NCI-H748 (cell line): ENCODE measurements at regions not wholly inside any gene's neighbourhood (a gene's known extent, or its start where the extent isn't known, plus 50 kb on each side); places are given as distances from the start of the nearest gene placed in this dataset.
"Not testable (repeated sequence)": the region's sequence is repeated elsewhere in the genome, so short reads cannot be mapped to it uniquely, and the experiment has no call there.

Experiments
- DNase-seq: peaks from one replicate; lab custom pipeline; 2025; ENCODE audit not compliant: unreplicated experiment; lab: John Stamatoyannopoulos, UW

- no peak for DNase-seq
Measured at GRCh38 chr2:52500561-52500960, 1267.0 kb upstream of the CHAC2 start.

GRCh38 chr2:52498077-52498750, 1269.4 kb upstream of the CHAC2 start:
- no peak for DNase-seq

GRCh38 chr2:52495816-52496215, 1271.8 kb upstream of the CHAC2 start:
- DNase-seq = no peak

- no peak for DNase-seq
Measured at GRCh38 chr2:52477166-52477565, 1290.4 kb upstream of the CHAC2 start.

- DNase-seq = no peak
Measured at GRCh38 chr2:52475590-52475989, 1292.0 kb upstream of the CHAC2 start.

GRCh38 chr2:52474091-52474490, 1293.5 kb upstream of the CHAC2 start:
- DNase-seq = no peak

- peak; percentile 7 for DNase-seq
Measured at GRCh38 chr2:52473526-52473925, 1294.1 kb upstream of the CHAC2 start.

- not testable (repeated sequence) for DNase-seq
Measured at GRCh38 chr2:52470457-52470856, 1297.1 kb upstream of the CHAC2 start.

- DNase-seq = no peak
Measured at GRCh38 chr2:52467189-52467588, 1300.4 kb upstream of the CHAC2 start.

GRCh38 chr2:52465287-52465686, 1302.3 kb upstream of the CHAC2 start:
- DNase-seq = no peak

GRCh38 chr2:52463457-52463856, 1304.1 kb upstream of the CHAC2 start:
- no peak for DNase-seq

GRCh38 chr2:52456561-52457377, 1310.8 kb upstream of the CHAC2 start:
- no peak for DNase-seq

GRCh38 chr2:52454962-52455361, 1312.6 kb upstream of the CHAC2 start:
- DNase-seq = no peak

GRCh38 chr2:52452201-52452600, 1315.4 kb upstream of the CHAC2 start:
- no peak for DNase-seq

- no peak for DNase-seq
Measured at GRCh38 chr2:52445686-52446085, 1321.9 kb upstream of the CHAC2 start.

- no peak for DNase-seq
Measured at GRCh38 chr2:52431352-52431760, 1336.2 kb upstream of the CHAC2 start.

GRCh38 chr2:52429740-52430139, 1337.9 kb upstream of the CHAC2 start:
- DNase-seq = no peak

GRCh38 chr2:52429171-52429570, 1338.4 kb upstream of the CHAC2 start:
- no peak for DNase-seq

GRCh38 chr2:52428224-52428623, 1339.4 kb upstream of the CHAC2 start:
- DNase-seq = no peak

GRCh38 chr2:52423655-52424054, 1343.9 kb upstream of the CHAC2 start:
- DNase-seq = no peak

GRCh38 chr2:52423111-52423510, 1344.5 kb upstream of the CHAC2 start:
- no peak for DNase-seq

GRCh38 chr2:52416340-52416739, 1351.3 kb upstream of the CHAC2 start:
- DNase-seq = peak; percentile 11
